GM19328 (cell line): ENCODE measurements at regions not wholly inside any gene's neighbourhood (a gene's known extent, or its start where the extent isn't known, plus 50 kb on each side); places are given as distances from the start of the nearest gene placed in this dataset.
"Not testable (repeated sequence)": the region's sequence is repeated elsewhere in the genome, so short reads cannot be mapped to it uniquely, and the experiment has no call there.

Source experiments
- ATAC-seq: cut with Tn5 transposase; IDR thresholded peaks from one replicate; pipeline ENCODE4 v1.9.1; 2021; ENCODE audit warnings: mild to moderate bottlenecking, moderate library complexity; ENCODE audit not compliant: unreplicated experiment

GRCh38 chr10:9004736-9005135, 950.2 kb downstream of the GATA3 start:
- ATAC-seq = no peak

GRCh38 chr10:9009505-9009904, 955.0 kb downstream of the GATA3 start:
- no peak for ATAC-seq

GRCh38 chr10:9010093-9010492, 955.6 kb downstream of the GATA3 start:
- no peak for ATAC-seq

GRCh38 chr10:9010931-9011670, 956.6 kb downstream of the GATA3 start:
- ATAC-seq = no peak

GRCh38 chr10:9012312-9012711, 957.8 kb downstream of the GATA3 start:
- ATAC-seq = no peak

- no peak for ATAC-seq
Observed at GRCh38 chr10:9015005-9015404, 960.5 kb downstream of the GATA3 start.

- no peak for ATAC-seq
Observed at GRCh38 chr10:9015447-9015846, 961.0 kb downstream of the GATA3 start.

GRCh38 chr10:9016930-9017329, 962.4 kb downstream of the GATA3 start:
- ATAC-seq = no peak

- ATAC-seq = no peak
Observed at GRCh38 chr10:9018195-9019173, 964.0 kb downstream of the GATA3 start.

- no peak for ATAC-seq
Observed at GRCh38 chr10:9023206-9023605, 968.7 kb downstream of the GATA3 start.

- no peak for ATAC-seq
Observed at GRCh38 chr10:9024210-9024609, 969.7 kb downstream of the GATA3 start.

GRCh38 chr10:9028231-9028630, 973.7 kb downstream of the GATA3 start:
- no peak for ATAC-seq

GRCh38 chr10:9035355-9035754, 980.9 kb downstream of the GATA3 start:
- no peak for ATAC-seq

GRCh38 chr10:9036711-9037204, 982.3 kb downstream of the GATA3 start:
- ATAC-seq = no peak

- ATAC-seq = no peak
Observed at GRCh38 chr10:9038146-9038714, 983.7 kb downstream of the GATA3 start.

GRCh38 chr10:9043466-9043865, 989.0 kb downstream of the GATA3 start:
- ATAC-seq = no peak

GRCh38 chr10:9045311-9045710, 990.8 kb downstream of the GATA3 start:
- ATAC-seq = no peak

- ATAC-seq = no peak
Observed at GRCh38 chr10:9051328-9051974, 997.0 kb downstream of the GATA3 start.

- no peak for ATAC-seq
Observed at GRCh38 chr10:9052767-9053166, 998.3 kb downstream of the GATA3 start.

GRCh38 chr10:9056521-9056920, 1002.0 kb downstream of the GATA3 start:
- no peak for ATAC-seq

- ATAC-seq = not testable (repeated sequence)
Observed at GRCh38 chr10:9057293-9057692, 1002.8 kb downstream of the GATA3 start.
